Tibial artery (tissue), 4 donors: ENCODE measurements at regions not wholly inside any gene's neighbourhood (a gene's known extent, or its start where the extent isn't known, plus 50 kb on each side); places are given as distances from the start of the nearest gene placed in this dataset.

Source experiments
- DNase-seq, 2 donors: peaks; one replicate each; pipeline ENCODE4 v3.0.0-alpha.2; 2019
- H3K27ac ChIP-seq, 2 donors: fragments of 200-600 bp; sonication (generic) in 1 of 2; 1 replicate in 1 of 2; 2 replicates in 1 of 2; pipeline ENCODE4 v1.5.1; 2018 to 2019; ENCODE audit warnings: mild to moderate bottlenecking in 1 of 2
- H3K27me3 ChIP-seq, 2 donors: fragments of 200-600 bp; sonication (generic) in 1 of 2; one replicate each; pipeline versions ENCODE4 v1.5.1 to v1.6.0; 2016 to 2019
- H3K36me3 ChIP-seq, 3 donors: fragments of 200-600 bp; sonication (generic) in 2 of 3; one replicate each; pipeline ENCODE4 v1.5.1; 2016 to 2019; ENCODE audit warnings: mild to moderate bottlenecking in 2 of 3
- H3K4me1 ChIP-seq, 4 donors: fragments of 200-600 bp; sonication (generic) in 2 of 4; 1 replicate in 3 of 4; 2 replicates in 1 of 4; pipeline ENCODE4 v1.5.1; 2016 to 2019
- H3K4me3 ChIP-seq, 2 donors: fragments of 200-600 bp; sonication (generic) in 1 of 2; 1 replicate in 1 of 2; 2 replicates in 1 of 2; pipeline ENCODE4 v1.5.1; 2018 to 2019; ENCODE audit warnings: mild to moderate bottlenecking in 2 of 2
- H3K9me3 ChIP-seq, 3 donors: fragments of 200-600 bp; sonication (generic) in 1 of 3; one replicate each; pipeline ENCODE4 v1.5.1; 2016 to 2019
- intact Hi-C: fragments of 100-400 bp; cut with DNase I; formaldehyde crosslinking; loops from one replicate; pipeline ENCODE4 v1.15.0; 2023; ENCODE audit warnings: low total_unique reads
- TF ChIP-seq, protein P1 (sequence below), 2 experiments: fragments of 200-600 bp in 1 of 2; fragments of 450-650 bp in 1 of 2; IDR thresholded peaks; one replicate each; pipeline ENCODE4 v1.5.1; 2017 to 2019; ENCODE audit warnings: antibody characterized with exemption in 2 of 2, mild to moderate bottlenecking in 1 of 2, moderate library complexity in 1 of 2

DNA sequence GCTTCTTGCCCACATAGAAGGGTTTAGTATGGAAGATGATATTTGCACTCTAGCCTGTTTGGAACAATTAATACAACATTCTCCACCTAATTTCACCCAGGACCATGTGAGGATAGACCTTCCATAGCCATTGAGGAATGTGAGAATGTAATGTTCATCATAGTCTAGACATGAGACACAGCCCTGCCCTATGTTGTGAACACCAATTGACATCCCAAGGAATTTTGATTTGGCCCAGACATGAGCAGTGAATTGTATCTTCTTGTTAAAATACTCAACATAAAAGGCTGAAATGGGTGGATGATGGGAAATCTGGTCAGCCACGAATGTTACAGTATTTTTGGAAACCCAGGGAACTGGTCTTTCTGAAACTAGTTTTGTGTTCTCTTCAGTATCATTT, 892.3 kb upstream of the CHORDC1 start:
- intact Hi-C loops, result no loop called here
- no peak for DNase-seq
- no peaks in the 10 kb centered on the region for H3K9me3 ChIP-seq
- TF ChIP-seq, protein P1, sequence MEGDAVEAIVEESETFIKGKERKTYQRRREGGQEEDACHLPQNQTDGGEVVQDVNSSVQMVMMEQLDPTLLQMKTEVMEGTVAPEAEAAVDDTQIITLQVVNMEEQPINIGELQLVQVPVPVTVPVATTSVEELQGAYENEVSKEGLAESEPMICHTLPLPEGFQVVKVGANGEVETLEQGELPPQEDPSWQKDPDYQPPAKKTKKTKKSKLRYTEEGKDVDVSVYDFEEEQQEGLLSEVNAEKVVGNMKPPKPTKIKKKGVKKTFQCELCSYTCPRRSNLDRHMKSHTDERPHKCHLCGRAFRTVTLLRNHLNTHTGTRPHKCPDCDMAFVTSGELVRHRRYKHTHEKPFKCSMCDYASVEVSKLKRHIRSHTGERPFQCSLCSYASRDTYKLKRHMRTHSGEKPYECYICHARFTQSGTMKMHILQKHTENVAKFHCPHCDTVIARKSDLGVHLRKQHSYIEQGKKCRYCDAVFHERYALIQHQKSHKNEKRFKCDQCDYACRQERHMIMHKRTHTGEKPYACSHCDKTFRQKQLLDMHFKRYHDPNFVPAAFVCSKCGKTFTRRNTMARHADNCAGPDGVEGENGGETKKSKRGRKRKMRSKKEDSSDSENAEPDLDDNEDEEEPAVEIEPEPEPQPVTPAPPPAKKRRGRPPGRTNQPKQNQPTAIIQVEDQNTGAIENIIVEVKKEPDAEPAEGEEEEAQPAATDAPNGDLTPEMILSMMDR (IDR thresholded peaks at IDR 0.05), result no peak
- no peak overlapping the region for H3K27ac ChIP-seq
- H3K4me1 ChIP-seq, result no peaks in the 10 kb centered on the region
- H3K27me3 ChIP-seq, result no peaks in the 10 kb centered on the region
- no peak overlapping the region for H3K4me3 ChIP-seq
- no peaks in the 10 kb centered on the region for H3K36me3 ChIP-seq

DNA sequence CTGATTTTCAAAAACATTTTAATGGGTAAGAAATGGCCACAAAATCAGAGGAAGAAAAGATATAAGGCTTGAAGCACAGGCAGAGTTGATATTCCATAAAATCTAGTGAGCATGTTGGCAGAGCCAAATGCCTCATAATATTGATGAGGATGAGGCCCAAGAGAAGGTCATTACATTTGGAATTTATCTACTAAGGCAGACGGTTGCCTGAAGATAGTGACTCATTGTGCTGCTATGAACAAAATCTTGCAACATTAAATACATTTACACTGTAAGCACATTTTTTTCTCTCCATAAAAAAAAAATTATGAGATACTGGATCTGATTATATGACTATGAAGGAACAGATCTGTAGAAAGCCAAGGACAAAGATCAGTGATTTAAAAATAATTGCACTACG, 881.4 kb upstream of the CHORDC1 start:
- no peak overlapping the region for H3K4me3 ChIP-seq
- H3K36me3 ChIP-seq, result no peaks in the 10 kb centered on the region
- H3K9me3 ChIP-seq, result no peaks in the 10 kb centered on the region
- no peaks in the 10 kb centered on the region for H3K4me1 ChIP-seq
- intact Hi-C loops, result no loop called here
- H3K27me3 ChIP-seq, result no peaks in the 10 kb centered on the region
- no peak overlapping the region for H3K27ac ChIP-seq
- TF ChIP-seq, protein P1 (IDR thresholded peaks at IDR 0.05), result no peak
- no peak for DNase-seq

DNA sequence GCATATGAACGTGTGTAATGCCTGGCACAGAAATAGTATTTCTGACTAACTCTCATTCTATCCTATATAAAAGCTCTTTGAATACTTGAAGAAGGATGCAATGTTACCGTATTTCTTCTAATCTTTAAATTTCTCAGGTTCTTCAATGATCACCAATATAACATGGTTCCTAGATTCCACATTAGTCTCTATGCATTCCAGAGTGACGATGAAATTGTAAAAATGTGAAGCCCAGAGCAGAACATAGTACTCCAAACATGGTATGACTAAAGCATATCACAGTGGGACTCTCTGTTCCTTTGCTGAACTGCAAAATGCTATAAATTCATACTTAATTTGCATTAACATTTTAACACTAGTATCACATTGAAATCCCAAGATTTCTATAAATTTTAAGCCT, 877.6 kb upstream of the CHORDC1 start:
- intact Hi-C loops, result no loop called here
- peaks cover 0 to 6% (median 0%) of the 10 kb centered on the region in 4 donors for H3K4me1 ChIP-seq
- no peaks in the 10 kb centered on the region for H3K27me3 ChIP-seq
- H3K4me3 ChIP-seq, result no peak overlapping the region
- TF ChIP-seq, protein P1 (IDR thresholded peaks at IDR 0.05), result no peak
- no peak for DNase-seq
- no peaks in the 10 kb centered on the region for H3K9me3 ChIP-seq
- H3K27ac ChIP-seq, result no peak overlapping the region
- H3K36me3 ChIP-seq, result no peaks in the 10 kb centered on the region

DNA sequence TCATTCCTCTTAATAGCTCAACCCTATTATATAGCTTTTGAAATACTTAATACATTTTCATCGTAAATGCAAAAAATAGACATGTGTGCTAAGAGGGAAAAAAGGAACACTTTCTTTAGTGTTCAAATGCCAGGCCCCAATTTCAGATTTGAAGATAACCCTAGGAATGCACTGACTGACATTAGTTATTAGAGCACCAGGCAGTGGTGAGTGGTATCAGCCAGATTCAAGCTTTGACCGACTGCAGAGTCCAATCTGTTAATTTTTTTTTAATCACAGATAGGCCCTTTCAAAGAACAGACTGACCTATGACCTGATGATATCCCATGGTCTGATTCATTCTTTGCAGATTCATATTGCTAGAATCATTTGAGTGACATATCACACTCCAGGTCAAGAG, 874.2 kb upstream of the CHORDC1 start:
- TF ChIP-seq, protein P1 (IDR thresholded peaks at IDR 0.05), result no peak
- intact Hi-C loops, result no loop called here
- H3K27me3 ChIP-seq, result no peaks in the 10 kb centered on the region
- peaks cover 0 to 6% (median 0%) of the 10 kb centered on the region in 4 donors for H3K4me1 ChIP-seq
- H3K27ac ChIP-seq, result no peak overlapping the region
- no peak overlapping the region for H3K4me3 ChIP-seq
- no peak for DNase-seq
- no peaks in the 10 kb centered on the region for H3K9me3 ChIP-seq
- H3K36me3 ChIP-seq, result no peaks in the 10 kb centered on the region

DNA sequence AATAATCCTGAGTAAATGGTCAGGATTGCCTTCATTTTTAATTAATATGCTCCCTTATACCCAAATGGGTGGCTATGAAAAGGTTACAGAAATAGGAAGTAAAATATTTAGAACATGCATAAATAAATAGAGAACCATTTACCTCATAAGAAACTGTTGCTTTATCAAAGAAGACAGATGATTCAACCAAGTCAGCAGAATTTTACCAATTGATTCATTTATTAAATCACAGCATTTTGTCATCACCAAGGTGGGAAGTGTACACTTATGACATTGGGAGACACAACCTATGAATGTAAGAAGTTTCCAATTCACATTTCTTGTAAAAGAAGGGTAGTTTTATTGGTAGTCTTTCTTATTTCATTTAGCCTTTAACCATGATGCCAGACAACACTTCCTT, 870.3 kb upstream of the CHORDC1 start:
- no peaks in the 10 kb centered on the region for H3K9me3 ChIP-seq
- H3K27ac ChIP-seq, result no peak overlapping the region
- DNase-seq, result no peak
- no peaks in the 10 kb centered on the region for H3K27me3 ChIP-seq
- no peaks in the 10 kb centered on the region for H3K36me3 ChIP-seq
- peaks cover 0 to 6% (median 0%) of the 10 kb centered on the region in 4 donors for H3K4me1 ChIP-seq
- intact Hi-C loops, result no loop called here
- TF ChIP-seq, protein P1 (IDR thresholded peaks at IDR 0.05), result no peak
- no peak overlapping the region for H3K4me3 ChIP-seq

DNA sequence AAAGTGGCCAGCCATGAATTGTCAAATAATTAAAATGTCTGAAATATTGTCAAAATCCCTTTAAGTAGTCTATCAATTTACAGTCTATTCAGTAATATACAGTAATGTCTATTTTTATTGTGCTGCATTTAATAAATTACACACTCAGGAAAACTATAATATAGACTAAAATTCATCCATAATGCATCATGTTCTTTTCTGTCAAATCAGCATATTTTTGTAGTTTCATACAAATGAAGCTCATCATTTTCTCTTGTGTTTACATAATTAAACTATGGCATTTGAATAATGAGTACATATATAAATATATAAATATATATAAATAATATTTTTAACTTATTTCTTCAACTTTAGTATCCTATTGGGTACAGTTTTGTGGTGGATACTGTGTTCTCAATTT, 868.7 kb upstream of the CHORDC1 start:
- Histone ChIP-seq H3K4me1 (no peaks in the 10 kb centered on the region), H3K36me3 (no peaks in the 10 kb centered on the region), H3K27ac (no peak overlapping the region), H3K4me3 (no peak overlapping the region), H3K9me3 (no peaks in the 10 kb centered on the region), H3K27me3 (no peaks in the 10 kb centered on the region)
- intact Hi-C loops, result no loop called here
- TF ChIP-seq, protein P1 (IDR thresholded peaks at IDR 0.05), result no peak
- no peak for DNase-seq
